ENCODE measurements at regions not wholly inside any gene's neighbourhood (a gene's known extent, or its start where the extent isn't known, plus 50 kb on each side); places are given as distances from the start of the nearest gene placed in this dataset.

GRCh38 chr2:219844401-219845091 lies 217.1 kb downstream of the SLC4A3 start:
- no peak overlapping the region for H3K27ac ChIP-seq (ENCODE audit: insufficient read length, low read depth, low read length)
- TF ChIP-seq, protein P1, sequence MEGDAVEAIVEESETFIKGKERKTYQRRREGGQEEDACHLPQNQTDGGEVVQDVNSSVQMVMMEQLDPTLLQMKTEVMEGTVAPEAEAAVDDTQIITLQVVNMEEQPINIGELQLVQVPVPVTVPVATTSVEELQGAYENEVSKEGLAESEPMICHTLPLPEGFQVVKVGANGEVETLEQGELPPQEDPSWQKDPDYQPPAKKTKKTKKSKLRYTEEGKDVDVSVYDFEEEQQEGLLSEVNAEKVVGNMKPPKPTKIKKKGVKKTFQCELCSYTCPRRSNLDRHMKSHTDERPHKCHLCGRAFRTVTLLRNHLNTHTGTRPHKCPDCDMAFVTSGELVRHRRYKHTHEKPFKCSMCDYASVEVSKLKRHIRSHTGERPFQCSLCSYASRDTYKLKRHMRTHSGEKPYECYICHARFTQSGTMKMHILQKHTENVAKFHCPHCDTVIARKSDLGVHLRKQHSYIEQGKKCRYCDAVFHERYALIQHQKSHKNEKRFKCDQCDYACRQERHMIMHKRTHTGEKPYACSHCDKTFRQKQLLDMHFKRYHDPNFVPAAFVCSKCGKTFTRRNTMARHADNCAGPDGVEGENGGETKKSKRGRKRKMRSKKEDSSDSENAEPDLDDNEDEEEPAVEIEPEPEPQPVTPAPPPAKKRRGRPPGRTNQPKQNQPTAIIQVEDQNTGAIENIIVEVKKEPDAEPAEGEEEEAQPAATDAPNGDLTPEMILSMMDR (conservative IDR thresholded peaks at IDR 0.05): no peak
- H2BK15ac ChIP-seq (ENCODE audit: low read depth, low read length): no peak overlapping the region
- Mint-ChIP-seq H3K27me3 (ENCODE audit: low read depth) (peaks cover 11% of the 10 kb centered on the region), H3K36me3 (ENCODE audit: insufficient read depth in 1 of 3, low read depth in 3 of 3) (peaks cover 0 to 2% (median 0%) of the 10 kb centered on the region in 3 experiments; a peak in 1 of 7 replicates), H3K4me3 (no peak overlapping the region), H3K9me3 (no peaks in the 10 kb centered on the region), H3K4me1 (peaks cover 5 to 6% of the 10 kb centered on the region in 2 experiments), H3K27ac (no peak overlapping the region)
- no peak for DNase-seq
- H2AK5ac ChIP-seq (ENCODE audit: insufficient read length, low read length): no peak overlapping the region
- no peak overlapping the region for H3K18ac ChIP-seq (ENCODE audit: insufficient read length, low read depth, low read length)
- no peak overlapping the region for H3K56ac ChIP-seq (ENCODE audit: insufficient read length, low read depth, low read length)
- H2AFZ ChIP-seq (ENCODE audit: low read length): no peak overlapping the region
- H4K20me1 ChIP-seq (ENCODE audit: control insufficient read depth, insufficient read depth, insufficient read length): no peaks in the 10 kb centered on the region
- H3K4me2 ChIP-seq (ENCODE audit: insufficient read depth, insufficient read length, low read length): no peak overlapping the region
- H4K91ac ChIP-seq (ENCODE audit: insufficient read length, low read depth, low read length): no peak overlapping the region
- H3T11ph ChIP-seq (ENCODE audit: low read length): no peak overlapping the region
- H3K79me2 ChIP-seq (ENCODE audit: insufficient read depth, low read length): no peaks in the 10 kb centered on the region
- H4K5ac ChIP-seq (ENCODE audit: insufficient read length, low read depth, low read length): no peak overlapping the region
- no peak overlapping the region for H3K14ac ChIP-seq (ENCODE audit: insufficient read depth, low read length)
- H2BK12ac ChIP-seq (ENCODE audit: insufficient read length, low read depth, low read length): no peak overlapping the region
- no peaks in the 10 kb centered on the region for H3K79me1 ChIP-seq (ENCODE audit: insufficient read depth, low read depth, low read length, poor library complexity, severe bottlenecking)
- H3K27me3 ChIP-seq (ENCODE audit: insufficient read depth, low read length): no peaks in the 10 kb centered on the region
- H3K4ac ChIP-seq (ENCODE audit: low read depth, low read length): no peak overlapping the region
- no peak overlapping the region for H4K8ac ChIP-seq (replicated peaks; ENCODE audit: insufficient read length, low read depth, low read length)
- H2BK20ac ChIP-seq (ENCODE audit: low read depth, low read length, poor library complexity, severe bottlenecking): no peak overlapping the region
- no peak overlapping the region for H2BK5ac ChIP-seq (ENCODE audit: insufficient read length, low read length)
- H3K9ac ChIP-seq (ENCODE audit: extremely low read depth, insufficient read length, low read length): no peak overlapping the region
- no peaks in the 10 kb centered on the region; the same call in 1 of the 2 replicates for H3K4me1 ChIP-seq (ENCODE audit: insufficient read depth, low read length)
- H3K23me2 ChIP-seq (ENCODE audit: insufficient read length, low read depth, low read length, poor library complexity, severe bottlenecking): no peaks in the 10 kb centered on the region
- no peak overlapping the region for H3K23ac ChIP-seq (ENCODE audit: insufficient read length, low read depth, low read length)
- no peak overlapping the region for H2BK120ac ChIP-seq (ENCODE audit: low read depth, low read length, poor library complexity, severe bottlenecking)
- H3K9me3 ChIP-seq (ENCODE audit: control insufficient read depth, low read depth, low read length): no peaks in the 10 kb centered on the region
- no CpG with 5 or more reads among the region's 7 CpGs for WGBS (ENCODE audit: extremely low coverage, insufficient read length, low lambda C conversion rate)
